Ishikawa (cell line): ENCODE measurements at regions not wholly inside any gene's neighbourhood (a gene's known extent, or its start where the extent isn't known, plus 50 kb on each side); places are given as distances from the start of the nearest gene placed in this dataset.

ENCODE experiments used
- CREB1 ChIP-seq: IDR thresholded peaks from 2 replicates; pipeline ENCODE4 v1.6.1; 2012; ENCODE audit warnings: low read depth
- EP300 ChIP-seq: IDR thresholded peaks from 2 replicates; pipeline ENCODE4 v1.6.1; 2012; ENCODE audit warnings: borderline replicate concordance
- TAF1 ChIP-seq: IDR thresholded peaks from 2 replicates; pipeline ENCODE4 v1.6.1; 2012; ENCODE audit warnings: low read depth, mild to moderate bottlenecking
- TCF12 ChIP-seq: IDR thresholded peaks from 2 replicates; pipeline ENCODE4 v1.6.1; 2012; ENCODE audit warnings: low read depth
- TF ChIP-seq, protein P1 (sequence below): IDR thresholded peaks from 2 replicates; pipeline ENCODE4 v1.6.1; 2012

DNA sequence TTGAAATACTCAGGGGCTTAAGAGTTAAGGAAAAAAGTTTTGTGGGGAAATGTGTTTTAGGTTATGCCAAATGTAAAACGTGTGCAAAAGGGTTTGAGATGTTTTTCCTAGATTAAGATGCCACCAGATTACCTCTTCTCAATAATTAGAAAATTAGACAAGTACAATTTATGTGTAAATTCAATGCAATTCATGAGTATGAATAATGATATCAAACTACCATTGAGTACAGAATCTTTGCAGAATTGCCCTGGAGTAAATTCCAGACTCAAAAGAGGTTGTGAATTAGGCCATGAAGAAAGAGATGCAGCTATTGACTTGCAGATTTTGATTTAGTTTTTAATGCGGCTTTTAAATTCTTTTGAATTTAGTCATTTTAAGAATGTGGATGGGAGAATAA, 159.4 kb upstream of the INHBA start:
- TF ChIP-seq TAF1 (no peak), EP300 (no peak), TCF12 (no peak), CREB1 (no peak)
- TF ChIP-seq, protein P1, sequence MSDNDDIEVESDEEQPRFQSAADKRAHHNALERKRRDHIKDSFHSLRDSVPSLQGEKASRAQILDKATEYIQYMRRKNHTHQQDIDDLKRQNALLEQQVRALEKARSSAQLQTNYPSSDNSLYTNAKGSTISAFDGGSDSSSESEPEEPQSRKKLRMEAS: no peak
